Bronchial epithelial cell (primary cell): ENCODE measurements at regions not wholly inside any gene's neighbourhood (a gene's known extent, or its start where the extent isn't known, plus 50 kb on each side); places are given as distances from the start of the nearest gene placed in this dataset.
A peak's percentile ranks its signal among the peaks of the same experiment; 100 is the strongest.

Experiments
- DNase-seq: peaks from one replicate; pipeline ENCODE4 v3.0.0-alpha.2; 2010; ENCODE audit warnings: low read depth
- FAIRE-seq: peaks from 2 replicates; lab custom pipeline; 2011; peaks lifted over from hg19 to GRCh38; lab: Jason Lieb, UNC
- H3K27me3 ChIP-seq: 2 replicates; pipeline ENCODE4 v1.5.1; 2011; ENCODE audit warnings: low read length; ENCODE audit not compliant: control insufficient read depth, insufficient read depth
- H3K36me3 ChIP-seq: 2 replicates; pipeline ENCODE4 v1.5.1; 2011; ENCODE audit warnings: low read length; ENCODE audit not compliant: control insufficient read depth, insufficient read depth
- H3K4me3 ChIP-seq: 2 replicates; pipeline ENCODE4 v1.5.1; 2011; ENCODE audit warnings: mild to moderate bottlenecking, low read depth, low read length, control low read depth
- TF ChIP-seq, protein P1 (sequence below): IDR thresholded peaks from 2 replicates; pipeline ENCODE4 v1.5.1; 2011; ENCODE audit warnings: mild to moderate bottlenecking, moderate library complexity, low read length, control low read depth, inconsistent platforms; ENCODE audit not compliant: insufficient read depth, severe bottlenecking

- no peak for DNase-seq
- Histone ChIP-seq H3K27me3 (no peaks in the 10 kb centered on the region), H3K36me3 (no peaks in the 10 kb centered on the region), H3K4me3 (no peak overlapping the region)
- TF ChIP-seq, protein P1, sequence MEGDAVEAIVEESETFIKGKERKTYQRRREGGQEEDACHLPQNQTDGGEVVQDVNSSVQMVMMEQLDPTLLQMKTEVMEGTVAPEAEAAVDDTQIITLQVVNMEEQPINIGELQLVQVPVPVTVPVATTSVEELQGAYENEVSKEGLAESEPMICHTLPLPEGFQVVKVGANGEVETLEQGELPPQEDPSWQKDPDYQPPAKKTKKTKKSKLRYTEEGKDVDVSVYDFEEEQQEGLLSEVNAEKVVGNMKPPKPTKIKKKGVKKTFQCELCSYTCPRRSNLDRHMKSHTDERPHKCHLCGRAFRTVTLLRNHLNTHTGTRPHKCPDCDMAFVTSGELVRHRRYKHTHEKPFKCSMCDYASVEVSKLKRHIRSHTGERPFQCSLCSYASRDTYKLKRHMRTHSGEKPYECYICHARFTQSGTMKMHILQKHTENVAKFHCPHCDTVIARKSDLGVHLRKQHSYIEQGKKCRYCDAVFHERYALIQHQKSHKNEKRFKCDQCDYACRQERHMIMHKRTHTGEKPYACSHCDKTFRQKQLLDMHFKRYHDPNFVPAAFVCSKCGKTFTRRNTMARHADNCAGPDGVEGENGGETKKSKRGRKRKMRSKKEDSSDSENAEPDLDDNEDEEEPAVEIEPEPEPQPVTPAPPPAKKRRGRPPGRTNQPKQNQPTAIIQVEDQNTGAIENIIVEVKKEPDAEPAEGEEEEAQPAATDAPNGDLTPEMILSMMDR, result no peak
- no peak for FAIRE-seq
Measured at GRCh38 chr12:67147030-67147429, 122.1 kb upstream of the CAND1 start.

- H3K4me3 ChIP-seq, result no peak overlapping the region
- FAIRE-seq (no peak), DNase-seq (no peak)
- H3K36me3 ChIP-seq, result no peaks in the 10 kb centered on the region
- H3K27me3 ChIP-seq, result no peaks in the 10 kb centered on the region
- TF ChIP-seq, protein P1, result no peak
Measured at GRCh38 chr12:67147447-67147846, 121.7 kb upstream of the CAND1 start.

DNA sequence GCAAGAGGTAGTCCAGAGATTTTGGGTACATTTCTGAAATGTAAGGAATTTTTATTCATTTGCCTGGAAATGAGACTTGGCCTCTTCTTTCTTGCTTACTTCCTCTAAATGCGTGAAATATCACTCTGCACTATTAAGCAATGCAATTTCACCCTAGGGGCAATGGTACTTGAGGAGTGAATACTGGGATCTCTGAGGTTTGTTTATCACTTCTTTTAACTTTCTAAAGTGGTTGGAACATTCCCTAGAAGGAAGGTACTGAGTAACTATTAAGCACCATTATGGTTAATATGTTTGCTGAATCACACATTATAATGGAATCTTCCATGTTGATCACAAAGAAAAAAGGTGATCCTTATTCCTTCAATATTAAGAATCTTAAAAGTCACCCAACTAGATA, 120.9 kb upstream of the CAND1 start:
- peak; percentile 52 for DNase-seq
- no peaks in the 10 kb centered on the region for H3K36me3 ChIP-seq
- no peaks in the 10 kb centered on the region for H3K27me3 ChIP-seq
- FAIRE-seq, result no peak
- H3K4me3 ChIP-seq, result no peak overlapping the region
- TF ChIP-seq, protein P1, result no peak

GRCh38 chr12:67151886-67152285, 117.3 kb upstream of the CAND1 start:
- DNase-seq, result no peak
- Histone ChIP-seq H3K36me3 (no peaks in the 10 kb centered on the region), H3K4me3 (no peak overlapping the region), H3K27me3 (no peaks in the 10 kb centered on the region)
- TF ChIP-seq, protein P1, result no peak
- no peak for FAIRE-seq

GRCh38 chr12:67152451-67152850, 116.7 kb upstream of the CAND1 start:
- DNase-seq (no peak), FAIRE-seq (no peak)
- Histone ChIP-seq H3K27me3 (no peaks in the 10 kb centered on the region), H3K36me3 (no peaks in the 10 kb centered on the region), H3K4me3 (no peak overlapping the region)
- TF ChIP-seq, protein P1, result no peak

DNA sequence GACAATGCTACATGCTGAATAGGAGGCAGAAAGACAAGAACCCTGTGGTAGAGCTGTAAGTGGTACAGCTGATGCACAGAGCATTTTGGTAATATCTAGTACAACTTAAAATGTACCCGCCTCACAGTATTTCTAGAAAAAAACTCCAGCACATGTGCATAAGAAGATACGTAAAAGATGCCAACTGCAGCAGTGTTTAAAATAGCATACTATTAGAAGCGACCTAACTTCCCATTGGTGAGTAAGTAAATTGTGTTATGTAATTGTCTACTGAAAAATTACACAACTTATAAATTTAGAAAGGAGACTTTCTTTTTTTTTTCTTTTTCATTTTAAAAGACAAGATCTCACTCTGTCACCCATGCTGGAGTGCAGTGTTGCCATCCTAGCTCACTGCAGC, 114.3 kb upstream of the CAND1 start:
- no peak for FAIRE-seq
- Histone ChIP-seq H3K27me3 (no peaks in the 10 kb centered on the region), H3K36me3 (no peaks in the 10 kb centered on the region), H3K4me3 (no peak overlapping the region)
- TF ChIP-seq, protein P1, result no peak
- DNase-seq, result no peak
